Astrocyte of the cerebellum (primary cell): ENCODE measurements at regions not wholly inside any gene's neighbourhood (a gene's known extent, or its start where the extent isn't known, plus 50 kb on each side); places are given as distances from the start of the nearest gene placed in this dataset.

Experiments
- DNase-seq: peaks from one replicate; pipeline ENCODE4 v3.0.0-alpha.2; 2011; ENCODE audit warnings: low read depth
- H3K4me3 ChIP-seq: 2 replicates; pipeline ENCODE4 v1.5.1; 2011; ENCODE audit warnings: mild to moderate bottlenecking, low read depth, low read length, moderate library complexity
- CTCF ChIP-seq: IDR thresholded peaks from 2 replicates; pipeline ENCODE4 v1.5.1; 2012; ENCODE audit warnings: low read length, low read depth, moderate library complexity, mild to moderate bottlenecking; ENCODE audit errors: missing control alignments
- in situ Hi-C: cut with HindIII; loops from 2 replicates; pipeline ENCODE4 v1.10.0; 2017; ENCODE audit warnings: low sequenced_read_pairs

GRCh38 chr2:144265654-144266053 lies 254.3 kb downstream of the ZEB2 start:
- in situ Hi-C loops = no loop called here
- TF ChIP-seq CTCF = no peak
- no peak overlapping the region for H3K4me3 ChIP-seq
- DNase-seq = no peak

- in situ Hi-C loops = no loop called here
- H3K4me3 ChIP-seq = no peak overlapping the region
- TF ChIP-seq CTCF = no peak
- no peak for DNase-seq
Measured at GRCh38 chr2:144261966-144262365, 258.0 kb downstream of the ZEB2 start.

GRCh38 chr2:144261336-144261735 lies 258.6 kb downstream of the ZEB2 start:
- no peak for DNase-seq
- in situ Hi-C loops = no loop called here
- H3K4me3 ChIP-seq = no peak overlapping the region
- TF ChIP-seq CTCF = no peak

GRCh38 chr2:144259332-144259731 lies 260.6 kb downstream of the ZEB2 start:
- no peak for TF ChIP-seq CTCF
- in situ Hi-C loops = no loop called here
- DNase-seq = no peak
- H3K4me3 ChIP-seq = no peak overlapping the region

GRCh38 chr2:144258154-144258553 lies 261.8 kb downstream of the ZEB2 start:
- TF ChIP-seq CTCF = no peak
- no peak for DNase-seq
- in situ Hi-C loops = no loop called here
- H3K4me3 ChIP-seq = no peak overlapping the region

GRCh38 chr2:144256996-144257707 lies 262.8 kb downstream of the ZEB2 start:
- no peak overlapping the region for H3K4me3 ChIP-seq
- DNase-seq = peak; percentile 37
- in situ Hi-C loops = no loop called here
- TF ChIP-seq CTCF = no peak
